ENCODE measurements at regions not wholly inside any gene's neighbourhood (a gene's known extent, or its start where the extent isn't known, plus 50 kb on each side); places are given as distances from the start of the nearest gene placed in this dataset.

DNA sequence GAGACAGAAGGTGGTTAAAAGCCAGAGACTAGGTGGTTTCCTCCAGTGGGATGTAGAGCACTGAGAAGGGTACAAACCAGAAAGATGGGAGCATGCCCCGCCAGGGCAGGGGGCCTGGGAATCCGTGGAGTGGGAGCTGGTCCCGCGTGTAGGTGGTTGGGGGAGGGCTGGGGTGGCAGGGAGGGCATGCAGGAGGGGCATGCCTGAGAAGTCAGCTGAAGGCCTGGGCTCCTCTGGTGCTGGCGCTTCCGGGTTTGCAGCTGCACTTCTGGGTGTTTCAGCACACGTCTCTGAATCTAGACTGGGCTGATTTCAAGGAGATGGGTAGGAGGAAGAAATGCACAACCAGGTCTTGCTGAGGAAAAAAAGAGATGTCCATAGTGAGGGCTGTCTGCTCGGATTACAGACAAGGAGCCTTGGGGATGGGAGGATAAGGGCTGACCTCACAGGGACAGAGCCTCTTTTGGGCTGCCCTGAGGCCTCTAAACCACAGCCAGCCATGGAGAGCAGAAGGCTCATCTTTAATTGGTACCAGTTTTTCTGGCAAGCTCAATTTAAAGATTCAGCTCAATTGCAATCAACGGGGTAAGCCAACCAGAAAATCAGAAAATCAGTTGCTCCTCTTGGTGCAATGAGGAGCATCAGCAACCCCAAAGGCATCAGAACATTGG, 151.9 kb downstream of the FAM43A start:
- ATAC-seq (ENCODE audit: low read depth) = no peak
- Histone ChIP-seq H3K4me3 (ENCODE audit: control extremely low read depth in 1 of 5, extremely low read depth in 1 of 5, insufficient read depth in 1 of 5, low read depth in 2 of 5, low read length in 4 of 5) (no peak overlapping the region), H2AFZ (ENCODE audit: insufficient read depth, low read depth, low read length, poor library complexity, severe bottlenecking) (no peak overlapping the region), H3K4me1 (ENCODE audit: control insufficient read depth in 2 of 2, insufficient read depth in 2 of 2, low read length in 2 of 2) (no peaks in the 10 kb centered on the region), H3K79me2 (ENCODE audit: control insufficient read depth, insufficient read depth, low read length) (no peaks in the 10 kb centered on the region), H3K27ac (ENCODE audit: low read length in 2 of 2) (no peak overlapping the region), H3K36me3 (replicated peaks in 1 of 2; ENCODE audit: control extremely low read depth in 1 of 2, control insufficient read depth in 1 of 2, extremely low read depth in 1 of 2, insufficient read depth in 2 of 2, low read length in 1 of 2) (no peaks in the 10 kb centered on the region), H3K4me2 (replicated peaks; ENCODE audit: low read depth, low read length, poor library complexity, severe bottlenecking) (no peak overlapping the region), H3K9me3 (ENCODE audit: control extremely low read depth in 1 of 3, control insufficient read depth in 2 of 3, insufficient read depth in 1 of 3, low read length in 2 of 3) (no peaks in the 10 kb centered on the region), H3K27me3 (replicated peaks in 1 of 4; ENCODE audit: control extremely low read depth in 1 of 4, control insufficient read depth in 3 of 4, insufficient read depth in 4 of 4, low read length in 3 of 4) (no peaks in the 10 kb centered on the region), H4K20me1 (ENCODE audit: control insufficient read depth, insufficient read depth, low read length, poor library complexity, severe bottlenecking) (no peaks in the 10 kb centered on the region), H3K9ac (ENCODE audit: low read length) (no peak overlapping the region)
- DNase-seq = no peak
- intact Hi-C loops (cut with micrococcal nuclease) = no loop called here
- no peaks in the 10 kb centered on the region for H3K4me1 Mint-ChIP-seq
- WGBS (ENCODE audit: insufficient coverage) = 90% methylated on average over 9 of the region's 9 CpGs
- H3K27me3 Mint-ChIP-seq = no peaks in the 10 kb centered on the region
- ChIA-PET CTCF (no interaction called here), POLR2A (no interaction called here)
- H3K4me3 Mint-ChIP-seq = no peak overlapping the region
- H3K9me3 Mint-ChIP-seq (ENCODE audit: insufficient read depth) = no peaks in the 10 kb centered on the region
- H3K27ac Mint-ChIP-seq = no peak overlapping the region
- TF ChIP-seq, protein P1, sequence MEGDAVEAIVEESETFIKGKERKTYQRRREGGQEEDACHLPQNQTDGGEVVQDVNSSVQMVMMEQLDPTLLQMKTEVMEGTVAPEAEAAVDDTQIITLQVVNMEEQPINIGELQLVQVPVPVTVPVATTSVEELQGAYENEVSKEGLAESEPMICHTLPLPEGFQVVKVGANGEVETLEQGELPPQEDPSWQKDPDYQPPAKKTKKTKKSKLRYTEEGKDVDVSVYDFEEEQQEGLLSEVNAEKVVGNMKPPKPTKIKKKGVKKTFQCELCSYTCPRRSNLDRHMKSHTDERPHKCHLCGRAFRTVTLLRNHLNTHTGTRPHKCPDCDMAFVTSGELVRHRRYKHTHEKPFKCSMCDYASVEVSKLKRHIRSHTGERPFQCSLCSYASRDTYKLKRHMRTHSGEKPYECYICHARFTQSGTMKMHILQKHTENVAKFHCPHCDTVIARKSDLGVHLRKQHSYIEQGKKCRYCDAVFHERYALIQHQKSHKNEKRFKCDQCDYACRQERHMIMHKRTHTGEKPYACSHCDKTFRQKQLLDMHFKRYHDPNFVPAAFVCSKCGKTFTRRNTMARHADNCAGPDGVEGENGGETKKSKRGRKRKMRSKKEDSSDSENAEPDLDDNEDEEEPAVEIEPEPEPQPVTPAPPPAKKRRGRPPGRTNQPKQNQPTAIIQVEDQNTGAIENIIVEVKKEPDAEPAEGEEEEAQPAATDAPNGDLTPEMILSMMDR (IDR thresholded peaks at IDR 0.05) = no peak
- no peak for TF ChIP-seq EZH2 (IDR thresholded peaks at IDR 0.05; ENCODE audit: borderline replicate concordance, insufficient read depth, low read depth, low read length, poor library complexity, severe bottlenecking)

DNA sequence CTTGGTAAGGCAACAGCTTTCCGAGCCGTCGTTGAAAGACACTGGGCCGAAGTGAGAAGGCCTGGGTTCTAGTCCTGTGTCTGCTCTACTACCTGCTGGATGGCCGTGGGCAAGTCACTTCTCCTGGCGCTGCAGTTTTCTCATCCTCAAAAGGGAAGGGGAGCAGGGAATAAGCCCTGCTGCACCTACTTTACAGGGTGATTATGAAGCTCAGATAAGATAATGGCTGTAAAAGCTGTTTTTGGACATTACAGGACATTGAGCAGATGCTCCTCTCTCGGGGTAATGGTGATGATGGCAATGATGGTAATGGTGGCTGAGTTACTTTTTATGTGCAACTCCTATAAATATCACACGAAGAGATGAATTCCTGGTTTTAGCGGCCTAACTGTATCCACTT, 152.6 kb downstream of the FAM43A start:
- Histone ChIP-seq H3K9ac (ENCODE audit: low read length) (no peak overlapping the region), H3K36me3 (replicated peaks in 1 of 2; ENCODE audit: control extremely low read depth in 1 of 2, control insufficient read depth in 1 of 2, extremely low read depth in 1 of 2, insufficient read depth in 2 of 2, low read length in 1 of 2) (no peaks in the 10 kb centered on the region), H3K27me3 (replicated peaks in 1 of 4; ENCODE audit: control extremely low read depth in 1 of 4, control insufficient read depth in 3 of 4, insufficient read depth in 4 of 4, low read length in 3 of 4) (no peaks in the 10 kb centered on the region), H3K4me1 (ENCODE audit: control insufficient read depth in 2 of 2, insufficient read depth in 2 of 2, low read length in 2 of 2) (no peaks in the 10 kb centered on the region), H4K20me1 (ENCODE audit: control insufficient read depth, insufficient read depth, low read length, poor library complexity, severe bottlenecking) (no peaks in the 10 kb centered on the region), H3K4me3 (ENCODE audit: control extremely low read depth in 1 of 5, extremely low read depth in 1 of 5, insufficient read depth in 1 of 5, low read depth in 2 of 5, low read length in 4 of 5) (no peak overlapping the region), H3K27ac (ENCODE audit: low read length in 2 of 2) (no peak overlapping the region), H2AFZ (ENCODE audit: insufficient read depth, low read depth, low read length, poor library complexity, severe bottlenecking) (no peak overlapping the region), H3K4me2 (replicated peaks; ENCODE audit: low read depth, low read length, poor library complexity, severe bottlenecking) (no peak overlapping the region), H3K79me2 (ENCODE audit: control insufficient read depth, insufficient read depth, low read length) (no peaks in the 10 kb centered on the region), H3K9me3 (ENCODE audit: control extremely low read depth in 1 of 3, control insufficient read depth in 2 of 3, insufficient read depth in 1 of 3, low read length in 2 of 3) (no peaks in the 10 kb centered on the region)
- POLR2A ChIA-PET = no interaction called here
- Mint-ChIP-seq H3K27me3 (no peaks in the 10 kb centered on the region), H3K9me3 (ENCODE audit: insufficient read depth) (no peaks in the 10 kb centered on the region), H3K27ac (no peak overlapping the region), H3K4me3 (no peak overlapping the region), H3K4me1 (no peaks in the 10 kb centered on the region)
- intact Hi-C loops (cut with micrococcal nuclease) = no loop called here
- no peak for ATAC-seq (ENCODE audit: low read depth)
- 100% methylated on average over 6 of the region's 9 CpGs for WGBS (ENCODE audit: insufficient coverage)
- no peak for DNase-seq
- TF ChIP-seq, protein P1 (IDR thresholded peaks at IDR 0.05) = no peak
- no peak for TF ChIP-seq EZH2 (IDR thresholded peaks at IDR 0.05; ENCODE audit: borderline replicate concordance, insufficient read depth, low read depth, low read length, poor library complexity, severe bottlenecking)
- CTCF ChIA-PET = interaction anchor here (1.3 kb wide), 1 partner anchor 9 kb away, joined by 3 read pairs; no protein-coding TSS in a partner anchor

All from B cell (primary cell).